NCI-H1417 (cell line): ENCODE measurements at regions not wholly inside any gene's neighbourhood (a gene's known extent, or its start where the extent isn't known, plus 50 kb on each side); places are given as distances from the start of the nearest gene placed in this dataset.
A peak's percentile ranks its signal among the peaks of the same experiment; 100 is the strongest.

Experiments used
- DNase-seq, 3 experiments: peaks; one replicate each; lab custom pipeline; 2025; lab: John Stamatoyannopoulos, UW

- DNase-seq, result no peak
These were observed 262.5 kb upstream of the IGF1R start for GRCh38 chr15:98385752-98386381.

DNA sequence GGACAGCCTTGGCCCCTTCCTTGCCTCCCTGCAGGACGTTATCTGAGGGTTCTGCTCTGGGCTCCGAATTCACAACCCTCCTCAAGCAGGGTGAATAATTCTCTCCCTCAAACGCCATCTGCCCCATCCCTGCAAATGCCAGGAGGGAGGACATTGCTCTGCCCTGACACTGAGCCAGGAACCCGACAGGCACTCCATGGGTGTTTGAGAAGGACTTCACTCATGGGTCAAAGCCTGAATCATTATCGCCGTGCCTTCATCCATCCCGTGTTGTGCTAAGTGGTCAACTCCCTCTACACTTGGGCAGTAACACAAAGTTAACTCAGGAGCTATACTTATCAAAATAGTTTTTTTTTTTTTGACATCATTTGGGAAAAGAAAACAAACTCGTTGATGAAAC is 261.8 kb upstream of the IGF1R start:
- no peak for DNase-seq

GRCh38 chr15:98387866-98388265 is 260.5 kb upstream of the IGF1R start:
- peak in 1 of 3 experiments; percentile 25 for DNase-seq

GRCh38 chr15:98390946-98391530 is 257.3 kb upstream of the IGF1R start:
- no peak for DNase-seq

DNA sequence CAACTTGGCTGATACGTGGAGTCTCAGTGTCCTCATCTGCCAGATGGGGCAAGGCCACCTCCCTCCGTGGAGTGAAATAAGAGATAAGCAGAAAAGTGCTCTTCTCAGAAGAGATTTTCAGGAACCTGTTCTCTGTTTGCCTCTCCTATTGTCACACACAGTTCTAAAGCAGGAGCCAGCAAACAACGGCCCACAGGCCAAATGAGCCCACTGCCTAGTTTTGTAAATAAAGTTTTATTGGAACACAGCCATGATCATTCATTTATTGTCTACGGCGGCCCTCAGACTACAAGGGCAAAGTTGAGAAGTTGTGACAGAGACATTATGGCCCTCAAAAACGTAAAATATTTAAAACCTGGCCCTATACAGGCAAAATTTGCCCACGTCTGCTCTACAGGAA is 256.8 kb upstream of the IGF1R start:
- no peak for DNase-seq

- no peak for DNase-seq
These were observed 254.9 kb upstream of the IGF1R start for GRCh38 chr15:98393471-98393870.

- no peak for DNase-seq
These were observed 253.8 kb upstream of the IGF1R start for GRCh38 chr15:98394546-98394945.

DNA sequence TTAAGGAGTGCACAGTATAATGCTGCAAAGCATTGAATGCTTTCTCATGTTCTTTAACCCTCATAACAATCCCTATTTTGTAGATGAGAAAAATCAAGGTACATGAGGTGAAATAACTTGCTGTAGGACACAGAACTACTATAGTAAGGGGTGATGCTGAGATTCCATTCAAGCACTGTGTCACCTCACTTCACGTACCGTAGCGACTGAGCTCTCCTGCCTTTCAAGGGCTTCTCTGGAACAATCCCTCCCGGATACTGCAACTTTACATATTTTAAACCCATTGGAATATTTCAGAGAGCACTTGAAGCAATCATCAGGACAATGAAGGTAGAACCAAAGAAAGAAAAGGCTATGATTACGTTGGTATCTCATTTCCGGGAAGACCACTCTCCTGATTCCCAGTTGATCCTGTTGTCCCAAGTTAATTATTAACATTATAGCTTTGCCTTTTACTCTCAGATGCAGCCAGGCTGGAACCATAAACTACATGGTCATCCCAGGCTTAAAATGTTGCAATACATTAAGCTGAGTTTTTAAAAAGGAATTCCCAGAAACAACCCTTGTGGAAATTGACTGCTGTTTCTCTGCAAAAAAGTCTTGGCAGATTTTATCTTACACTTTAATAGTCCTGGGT is 252.2 kb upstream of the IGF1R start:
- no peak for DNase-seq

DNA sequence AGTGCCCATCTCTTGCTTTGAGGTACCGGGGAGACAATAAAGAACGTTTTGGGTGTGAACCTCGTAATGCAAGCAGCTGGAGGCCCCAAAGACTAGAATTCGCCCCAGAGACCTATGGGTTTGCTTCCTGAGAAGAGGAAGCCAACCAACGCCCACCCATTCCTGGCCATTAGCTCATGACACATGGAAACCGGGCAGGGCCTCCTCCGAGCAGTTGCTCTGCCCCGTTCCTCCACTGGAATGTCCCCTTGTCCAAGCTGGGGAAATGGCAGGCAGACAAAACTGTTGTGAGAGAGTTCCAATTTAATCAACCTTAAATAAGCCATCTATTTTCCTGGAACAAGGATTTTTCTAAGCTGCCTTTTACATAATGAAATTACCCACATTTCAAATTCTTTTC is 250.9 kb upstream of the IGF1R start:
- no peak for DNase-seq

DNA sequence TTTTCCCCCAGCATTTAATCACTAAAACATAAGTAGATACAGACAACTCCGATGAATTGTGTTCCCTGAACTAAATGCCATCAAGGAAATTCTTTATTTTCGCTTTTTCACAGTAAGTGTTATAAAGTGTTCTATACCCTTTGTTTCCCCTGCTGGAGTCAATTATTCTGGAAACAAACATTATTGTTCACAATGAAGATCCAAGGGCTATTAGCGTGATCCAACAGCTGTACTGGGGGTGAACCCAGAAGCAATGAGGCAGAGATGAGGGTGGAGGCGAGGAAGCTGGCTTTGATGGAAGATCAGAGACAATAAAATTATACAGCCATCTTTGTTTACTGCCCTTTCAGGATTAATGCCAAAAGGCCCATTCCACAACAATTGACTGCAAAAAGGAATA is 250.3 kb upstream of the IGF1R start:
- DNase-seq, result peak in 1 of 3 experiments; percentile 24

DNA sequence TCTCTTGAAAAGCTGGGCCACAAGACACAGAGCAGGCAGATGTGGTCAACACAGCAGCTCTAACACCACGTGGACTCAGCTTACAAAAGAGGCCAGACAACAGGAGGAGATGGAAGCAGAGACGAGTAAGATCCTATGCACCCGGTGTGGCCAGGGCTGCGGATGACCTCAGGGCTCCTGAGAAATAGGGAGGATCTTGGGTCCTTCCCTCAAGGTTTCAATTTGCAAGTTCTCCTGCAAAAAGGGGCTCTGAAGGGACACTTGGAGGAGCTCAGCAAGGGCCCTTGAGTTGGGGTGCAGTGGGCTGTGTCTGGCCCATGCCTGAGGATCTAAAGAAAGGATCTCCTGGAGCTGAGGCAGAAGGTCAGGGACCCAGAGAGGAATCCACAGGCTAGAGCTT is 249.5 kb upstream of the IGF1R start:
- no peak for DNase-seq

GRCh38 chr15:98400120-98400519 is 248.2 kb upstream of the IGF1R start:
- DNase-seq, result no peak

GRCh38 chr15:98401029-98401428 is 247.3 kb upstream of the IGF1R start:
- DNase-seq, result no peak

DNA sequence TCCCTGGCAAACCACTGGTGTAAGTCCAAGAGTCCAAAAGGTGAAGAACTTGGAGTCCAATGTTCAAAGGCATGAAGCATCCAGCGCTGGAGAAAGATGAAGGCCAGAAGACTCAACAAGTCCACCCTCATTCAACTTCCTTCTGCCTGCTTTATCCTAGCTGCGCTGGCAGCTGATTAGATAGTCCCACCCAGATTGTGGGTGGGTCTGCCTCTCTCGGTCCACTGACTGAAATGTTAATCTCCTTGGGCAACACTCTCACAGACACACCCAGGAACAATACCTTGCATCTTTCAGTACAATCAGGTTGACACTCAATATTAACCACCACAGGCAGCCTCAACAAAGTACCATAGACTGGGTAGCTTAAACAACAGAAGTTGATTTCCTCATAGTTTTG is 245.9 kb upstream of the IGF1R start:
- DNase-seq, result no peak

DNA sequence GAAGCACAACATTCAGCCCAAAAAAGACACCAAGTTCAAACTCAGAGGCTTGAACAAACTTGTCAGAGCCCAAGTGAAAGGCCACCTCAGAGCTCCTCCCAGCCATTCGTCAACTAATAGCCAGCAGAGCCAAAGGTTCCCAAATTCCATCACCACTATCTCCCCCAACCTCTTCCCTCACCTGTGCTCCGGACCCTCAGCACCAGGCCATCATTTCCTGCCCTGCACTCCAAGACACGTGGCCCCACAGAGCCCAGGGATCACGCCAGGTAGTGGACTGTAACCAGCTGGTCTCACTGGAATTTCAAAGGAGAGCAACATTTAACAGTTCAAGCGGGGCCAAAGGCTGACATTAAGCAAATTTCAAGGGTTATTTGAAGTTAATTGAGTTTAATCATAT is 245.2 kb upstream of the IGF1R start:
- no peak for DNase-seq

DNA sequence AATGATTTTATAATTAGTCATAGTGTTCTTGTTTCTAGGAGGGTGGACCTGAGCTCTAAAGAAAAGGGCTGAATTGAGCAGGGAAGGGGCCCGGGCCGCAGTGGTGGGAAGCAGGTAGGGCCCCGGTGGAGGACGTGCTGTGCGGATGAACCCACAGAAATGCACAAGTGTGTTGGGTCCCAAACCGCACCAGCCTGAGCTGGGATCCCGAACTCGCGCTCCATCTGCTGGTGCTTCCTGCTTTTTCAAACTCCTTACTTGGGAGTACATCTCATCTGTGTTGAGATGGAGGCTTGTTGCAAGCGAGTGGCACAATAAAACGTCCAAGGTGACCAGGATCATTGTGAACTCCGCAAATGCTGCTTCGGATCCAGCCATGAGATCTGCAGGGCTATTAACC is 244.8 kb upstream of the IGF1R start:
- DNase-seq, result no peak

GRCh38 chr15:98405013-98405412 is 243.3 kb upstream of the IGF1R start:
- no peak for DNase-seq

- no peak for DNase-seq
These were observed 240.1 kb upstream of the IGF1R start for GRCh38 chr15:98408231-98408630.

DNA sequence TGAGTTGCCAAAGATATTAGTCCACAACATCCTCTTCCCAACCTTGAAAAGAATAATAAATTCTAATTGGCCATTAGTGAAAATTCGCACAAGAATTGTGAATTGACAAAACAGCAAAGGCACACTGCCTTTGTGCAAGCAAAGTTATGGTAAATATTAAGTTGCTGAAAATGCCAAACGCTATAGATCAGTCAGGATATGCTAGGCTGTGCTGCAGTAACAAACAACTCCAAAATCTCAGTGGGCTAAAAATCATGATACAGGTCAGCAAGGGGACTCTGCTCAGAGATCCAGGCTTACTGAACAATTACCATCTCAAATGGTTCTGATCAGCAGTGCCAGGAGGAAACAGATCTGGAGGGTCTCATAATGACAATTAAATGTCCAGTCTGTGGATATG is 238.0 kb upstream of the IGF1R start:
- no peak for DNase-seq

- no peak for DNase-seq
These were observed 235.5 kb upstream of the IGF1R start for GRCh38 chr15:98412852-98413251.

GRCh38 chr15:98413933-98414546 is 234.3 kb upstream of the IGF1R start:
- no peak for DNase-seq

GRCh38 chr15:98416222-98416855 is 232.0 kb upstream of the IGF1R start:
- DNase-seq, result no peak

DNA sequence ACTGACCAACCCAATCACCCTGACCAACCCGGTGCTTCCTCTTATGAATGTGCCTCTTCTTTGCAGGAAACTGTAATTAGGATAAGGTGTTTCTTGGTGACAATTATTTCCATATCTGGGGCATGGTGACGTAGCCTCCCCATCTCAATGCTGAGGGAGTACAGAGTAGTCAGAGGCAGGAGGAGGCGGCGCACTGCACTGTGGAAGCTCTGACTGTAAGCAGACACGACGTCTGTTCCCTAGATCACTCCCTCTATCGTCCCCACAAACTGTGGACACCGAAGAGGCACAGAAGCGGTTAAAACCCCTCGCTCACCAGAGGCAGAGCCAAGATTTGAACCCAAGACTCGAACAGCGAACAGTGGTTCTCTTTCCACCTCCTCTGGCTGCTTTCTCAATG is 231.0 kb upstream of the IGF1R start:
- DNase-seq, result no peak
